ENCODE measurements at regions not wholly inside any gene's neighbourhood (a gene's known extent, or its start where the extent isn't known, plus 50 kb on each side); places are given as distances from the start of the nearest gene placed in this dataset.

GRCh38 chr15:31271224-31271635 is 55.4 kb upstream of the KLF13 start:
- no peak for TF ChIP-seq POLR2A (IDR thresholded peaks at IDR 0.05)
- no peak for TF ChIP-seq CTCF (IDR thresholded peaks at IDR 0.05)

Measured in right lobe of liver (tissue), 4 donors.